Heart left ventricle (tissue), 13 donors: ENCODE measurements at regions not wholly inside any gene's neighbourhood (a gene's known extent, or its start where the extent isn't known, plus 50 kb on each side); places are given as distances from the start of the nearest gene placed in this dataset.

Source experiments
- POLR2A ChIP-seq, 2 donors: fragments of 450-650 bp; IDR thresholded peaks; one replicate each; pipeline ENCODE4 v1.6.1; 2017; ENCODE audit warnings: antibody characterized with exemption in 2 of 2, mild to moderate bottlenecking in 2 of 2, moderate library complexity in 2 of 2
- TF ChIP-seq, protein P1 (sequence below), 12 donors: fragments of 200-600 bp; sonication (generic) in 4 of 12; IDR thresholded peaks; one replicate each; pipeline versions ENCODE4 v1.5.0 to v1.8.0; 2018 to 2022; ENCODE audit warnings: antibody characterized with exemption in 12 of 12, mild to moderate bottlenecking in 5 of 12
- donor health status: ischemic (EF 13 %, LVEDD 7.1; RV severe dilation, severe dysfunction).
- donor health status: DM: no; HTN: yes; CAD: no.
- donor health status: DM: no; HTN: no; CAD: no.
- donor health status: ischemic (EF 25% LVEDD 6.9; RV normal size, moderate dysfunction).
- donor health status: ischemic (EF 25% LVEDD 5.7; RV mildly dilated, moderate dysfunction).
- donor health status: ischemic (EF 35%, LVEDD 5.7; RV mildly dilated, moderate dysfunction).
- donor health status: nonischemic (EF 11% LVEDD 7.7; RV severe dilation, severe dysfunction).
- donor health status: DM: yes; HTN: yes; CAD: no.
- donor health status: PGD.
- donor health status: ischemic (EF 29% LVEDD 5.4; RV normal size, mild dysfunction).
- donor health status: nonischemic (EF 23%, LVEDD 6.1; RV moderate dilation, normal function).

DNA sequence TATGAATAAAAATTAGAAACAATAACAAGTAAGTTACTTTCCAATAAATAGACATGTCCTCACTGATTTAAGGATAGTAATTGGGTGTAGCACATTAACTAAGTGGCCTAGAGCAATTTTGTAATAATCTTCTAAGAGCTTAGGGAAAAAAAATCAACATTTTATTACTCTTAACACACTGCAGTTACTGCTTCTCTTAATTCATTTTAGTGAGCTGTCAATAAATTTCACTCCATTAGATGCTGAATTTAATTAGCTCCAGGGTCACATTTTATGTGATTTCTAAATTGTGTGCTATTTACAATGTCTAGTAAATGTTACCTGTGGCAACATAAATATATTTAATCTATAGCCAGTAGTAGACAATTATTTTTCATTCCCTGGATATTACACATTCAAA lies 612.0 kb downstream of the C4orf33 start:
- TF ChIP-seq POLR2A (IDR thresholded peaks at IDR 0.05) = no peak
- TF ChIP-seq, protein P1, sequence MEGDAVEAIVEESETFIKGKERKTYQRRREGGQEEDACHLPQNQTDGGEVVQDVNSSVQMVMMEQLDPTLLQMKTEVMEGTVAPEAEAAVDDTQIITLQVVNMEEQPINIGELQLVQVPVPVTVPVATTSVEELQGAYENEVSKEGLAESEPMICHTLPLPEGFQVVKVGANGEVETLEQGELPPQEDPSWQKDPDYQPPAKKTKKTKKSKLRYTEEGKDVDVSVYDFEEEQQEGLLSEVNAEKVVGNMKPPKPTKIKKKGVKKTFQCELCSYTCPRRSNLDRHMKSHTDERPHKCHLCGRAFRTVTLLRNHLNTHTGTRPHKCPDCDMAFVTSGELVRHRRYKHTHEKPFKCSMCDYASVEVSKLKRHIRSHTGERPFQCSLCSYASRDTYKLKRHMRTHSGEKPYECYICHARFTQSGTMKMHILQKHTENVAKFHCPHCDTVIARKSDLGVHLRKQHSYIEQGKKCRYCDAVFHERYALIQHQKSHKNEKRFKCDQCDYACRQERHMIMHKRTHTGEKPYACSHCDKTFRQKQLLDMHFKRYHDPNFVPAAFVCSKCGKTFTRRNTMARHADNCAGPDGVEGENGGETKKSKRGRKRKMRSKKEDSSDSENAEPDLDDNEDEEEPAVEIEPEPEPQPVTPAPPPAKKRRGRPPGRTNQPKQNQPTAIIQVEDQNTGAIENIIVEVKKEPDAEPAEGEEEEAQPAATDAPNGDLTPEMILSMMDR (IDR thresholded peaks at IDR 0.05) = no peak
